ENCODE measurements at regions not wholly inside any gene's neighbourhood (a gene's known extent, or its start where the extent isn't known, plus 50 kb on each side); places are given as distances from the start of the nearest gene placed in this dataset.

GRCh38 chr10:25112016-25112415 lies 62.8 kb upstream of the GPR158 start:
- no peaks in the 10 kb centered on the region for H3K79me2 ChIP-seq (ENCODE audit: insufficient read depth, low read length)
- H3K27ac Mint-ChIP-seq = no peak overlapping the region
- H3K27me3 Mint-ChIP-seq (ENCODE audit: low read depth in 3 of 3) = peaks cover 2 to 5% (median 2%) of the 10 kb centered on the region in 3 donors
- H3K36me3 Mint-ChIP-seq = no peaks in the 10 kb centered on the region
- no peaks in the 10 kb centered on the region for H4K20me1 ChIP-seq (ENCODE audit: insufficient read depth, low read length)
- no peak overlapping the region for H3K27ac ChIP-seq (ENCODE audit: low read depth in 1 of 2, low read length in 2 of 2)
- H3K9ac ChIP-seq (ENCODE audit: insufficient read depth, low read length, poor library complexity, severe bottlenecking) = no peak overlapping the region
- WGBS (ENCODE audit: insufficient coverage) = 50% methylated on average over 1 of the region's 3 CpGs
- no peaks in the 10 kb centered on the region for H3K4me1 Mint-ChIP-seq
- no peak overlapping the region for H3K4me3 Mint-ChIP-seq
- H3K9me3 Mint-ChIP-seq = peaks cover 0 to 4% (median 0%) of the 10 kb centered on the region in 7 donors
- no peaks in the 10 kb centered on the region for H3K4me1 ChIP-seq (ENCODE audit: control insufficient read depth in 1 of 2, insufficient read depth in 2 of 2, low read length in 2 of 2)
- DNase-seq = no peak
- H3K4me2 ChIP-seq (replicated peaks; ENCODE audit: extremely low read depth, low read length, poor library complexity, severe bottlenecking) = no peak overlapping the region
- no peaks in the 10 kb centered on the region for H3K27me3 ChIP-seq (ENCODE audit: control insufficient read depth in 2 of 2, insufficient read depth in 2 of 2, low read length in 2 of 2)
- no peak overlapping the region for H3K4me3 ChIP-seq (replicated peaks in 1 of 3; ENCODE audit: low read depth in 2 of 3, low read length in 3 of 3)
- no peak overlapping the region for H2AFZ ChIP-seq (ENCODE audit: insufficient read depth, low read depth, low read length, poor library complexity, severe bottlenecking)
- TF ChIP-seq, protein P1, sequence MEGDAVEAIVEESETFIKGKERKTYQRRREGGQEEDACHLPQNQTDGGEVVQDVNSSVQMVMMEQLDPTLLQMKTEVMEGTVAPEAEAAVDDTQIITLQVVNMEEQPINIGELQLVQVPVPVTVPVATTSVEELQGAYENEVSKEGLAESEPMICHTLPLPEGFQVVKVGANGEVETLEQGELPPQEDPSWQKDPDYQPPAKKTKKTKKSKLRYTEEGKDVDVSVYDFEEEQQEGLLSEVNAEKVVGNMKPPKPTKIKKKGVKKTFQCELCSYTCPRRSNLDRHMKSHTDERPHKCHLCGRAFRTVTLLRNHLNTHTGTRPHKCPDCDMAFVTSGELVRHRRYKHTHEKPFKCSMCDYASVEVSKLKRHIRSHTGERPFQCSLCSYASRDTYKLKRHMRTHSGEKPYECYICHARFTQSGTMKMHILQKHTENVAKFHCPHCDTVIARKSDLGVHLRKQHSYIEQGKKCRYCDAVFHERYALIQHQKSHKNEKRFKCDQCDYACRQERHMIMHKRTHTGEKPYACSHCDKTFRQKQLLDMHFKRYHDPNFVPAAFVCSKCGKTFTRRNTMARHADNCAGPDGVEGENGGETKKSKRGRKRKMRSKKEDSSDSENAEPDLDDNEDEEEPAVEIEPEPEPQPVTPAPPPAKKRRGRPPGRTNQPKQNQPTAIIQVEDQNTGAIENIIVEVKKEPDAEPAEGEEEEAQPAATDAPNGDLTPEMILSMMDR (IDR thresholded peaks at IDR 0.05) = no peak
- H3K36me3 ChIP-seq (replicated peaks in 1 of 2; ENCODE audit: control insufficient read depth in 1 of 2, insufficient read depth in 2 of 2, low read length in 2 of 2) = no peaks in the 10 kb centered on the region
- intact Hi-C loops (cut with micrococcal nuclease) = no loop called here
- no peaks in the 10 kb centered on the region for H3K9me3 ChIP-seq (replicated peaks in 1 of 2; ENCODE audit: control insufficient read depth in 1 of 2, insufficient read depth in 1 of 2, low read length in 2 of 2)

- no peaks in the 10 kb centered on the region for H3K36me3 Mint-ChIP-seq
- H3K27me3 Mint-ChIP-seq (ENCODE audit: low read depth in 3 of 3) = peaks cover 2 to 8% (median 2%) of the 10 kb centered on the region in 3 donors
- no peak overlapping the region for H3K9ac ChIP-seq (ENCODE audit: insufficient read depth, low read length, poor library complexity, severe bottlenecking)
These were observed 61.4 kb upstream of the GPR158 start for GRCh38 chr10:25113191-25114035.

More at GRCh38 chr10:25113191-25114035, 61.4 kb upstream of the GPR158 start:
- Histone ChIP-seq H3K9me3 (replicated peaks in 1 of 2; ENCODE audit: control insufficient read depth in 1 of 2, insufficient read depth in 1 of 2, low read length in 2 of 2) (no peaks in the 10 kb centered on the region), H2AFZ (ENCODE audit: insufficient read depth, low read depth, low read length, poor library complexity, severe bottlenecking) (peak overlapping the region; percentile 42), H3K4me2 (replicated peaks; ENCODE audit: extremely low read depth, low read length, poor library complexity, severe bottlenecking) (no peak overlapping the region), H3K4me3 (replicated peaks in 1 of 3; ENCODE audit: low read depth in 2 of 3, low read length in 3 of 3) (no peak overlapping the region), H4K20me1 (ENCODE audit: insufficient read depth, low read length) (no peaks in the 10 kb centered on the region), H3K4me1 (ENCODE audit: control insufficient read depth in 1 of 2, insufficient read depth in 2 of 2, low read length in 2 of 2) (no peaks in the 10 kb centered on the region), H3K27ac (ENCODE audit: low read depth in 1 of 2, low read length in 2 of 2) (no peak overlapping the region), H3K27me3 (ENCODE audit: control insufficient read depth in 2 of 2, insufficient read depth in 2 of 2, low read length in 2 of 2) (no peaks in the 10 kb centered on the region), H3K79me2 (ENCODE audit: insufficient read depth, low read length) (no peaks in the 10 kb centered on the region), H3K36me3 (replicated peaks in 1 of 2; ENCODE audit: control insufficient read depth in 1 of 2, insufficient read depth in 2 of 2, low read length in 2 of 2) (no peaks in the 10 kb centered on the region)
- DNase-seq = peak in 1 of 3 donors; percentile 6
- Mint-ChIP-seq H3K4me1 (no peaks in the 10 kb centered on the region), H3K27ac (no peak overlapping the region), H3K4me3 (no peak overlapping the region), H3K9me3 (peaks cover 0 to 4% (median 0%) of the 10 kb centered on the region in 7 donors)
- intact Hi-C loops (cut with micrococcal nuclease) = no loop called here
- WGBS (ENCODE audit: insufficient coverage) = 80% methylated on average over 1 of the region's 14 CpGs
- TF ChIP-seq, protein P1 (IDR thresholded peaks at IDR 0.05) = peak; percentile 60
